ENCODE measurements at regions not wholly inside any gene's neighbourhood (a gene's known extent, or its start where the extent isn't known, plus 50 kb on each side); places are given as distances from the start of the nearest gene placed in this dataset.

DNA sequence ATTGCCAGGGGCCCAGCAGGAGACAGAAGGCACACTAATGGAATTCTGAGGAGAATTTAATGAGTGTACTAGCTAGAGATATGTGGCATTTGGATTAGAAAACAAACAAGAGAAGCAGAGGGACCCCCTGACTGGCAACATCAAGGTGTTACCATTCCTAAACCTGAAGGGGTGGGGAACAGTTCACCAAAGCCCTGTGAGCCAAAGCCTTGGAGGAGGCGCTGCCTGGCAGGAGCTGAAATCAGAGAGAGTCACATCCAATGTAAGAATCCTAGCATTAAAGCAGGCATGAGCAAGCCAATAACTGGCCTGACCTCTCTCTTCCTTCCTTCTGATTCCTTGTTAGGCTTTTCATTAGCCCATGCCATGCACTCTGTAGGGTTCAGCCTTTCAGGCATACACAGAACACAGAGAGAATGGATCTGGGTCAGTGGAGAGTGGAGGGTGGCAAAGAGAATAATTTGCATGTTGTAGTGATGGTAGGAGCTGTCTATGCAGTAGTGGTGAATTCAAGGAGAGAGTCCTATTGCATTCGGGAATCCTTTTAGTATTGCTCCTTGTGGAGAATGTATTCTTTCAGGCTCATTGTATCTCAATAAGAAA is 367.2 kb upstream of the MAN1A1 start:
- Mint-ChIP-seq H3K27ac (no peak overlapping the region), H3K4me3 (no peak overlapping the region), H3K4me1 (ENCODE audit: low read depth) (no peaks in the 10 kb centered on the region), H3K9me3 (no peaks in the 10 kb centered on the region), H3K36me3 (ENCODE audit: low read depth) (no peaks in the 10 kb centered on the region), H3K27me3 (no peaks in the 10 kb centered on the region)
- ATAC-seq, result no peak
- POLR2A ChIA-PET, result no interaction called here
- DNase-seq, result no peak
- CTCF ChIA-PET, result no interaction called here
- TF ChIP-seq, protein P1, sequence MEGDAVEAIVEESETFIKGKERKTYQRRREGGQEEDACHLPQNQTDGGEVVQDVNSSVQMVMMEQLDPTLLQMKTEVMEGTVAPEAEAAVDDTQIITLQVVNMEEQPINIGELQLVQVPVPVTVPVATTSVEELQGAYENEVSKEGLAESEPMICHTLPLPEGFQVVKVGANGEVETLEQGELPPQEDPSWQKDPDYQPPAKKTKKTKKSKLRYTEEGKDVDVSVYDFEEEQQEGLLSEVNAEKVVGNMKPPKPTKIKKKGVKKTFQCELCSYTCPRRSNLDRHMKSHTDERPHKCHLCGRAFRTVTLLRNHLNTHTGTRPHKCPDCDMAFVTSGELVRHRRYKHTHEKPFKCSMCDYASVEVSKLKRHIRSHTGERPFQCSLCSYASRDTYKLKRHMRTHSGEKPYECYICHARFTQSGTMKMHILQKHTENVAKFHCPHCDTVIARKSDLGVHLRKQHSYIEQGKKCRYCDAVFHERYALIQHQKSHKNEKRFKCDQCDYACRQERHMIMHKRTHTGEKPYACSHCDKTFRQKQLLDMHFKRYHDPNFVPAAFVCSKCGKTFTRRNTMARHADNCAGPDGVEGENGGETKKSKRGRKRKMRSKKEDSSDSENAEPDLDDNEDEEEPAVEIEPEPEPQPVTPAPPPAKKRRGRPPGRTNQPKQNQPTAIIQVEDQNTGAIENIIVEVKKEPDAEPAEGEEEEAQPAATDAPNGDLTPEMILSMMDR (IDR thresholded peaks at IDR 0.05), result no peak
- intact Hi-C loops (cut with micrococcal nuclease), result no loop called here

DNA sequence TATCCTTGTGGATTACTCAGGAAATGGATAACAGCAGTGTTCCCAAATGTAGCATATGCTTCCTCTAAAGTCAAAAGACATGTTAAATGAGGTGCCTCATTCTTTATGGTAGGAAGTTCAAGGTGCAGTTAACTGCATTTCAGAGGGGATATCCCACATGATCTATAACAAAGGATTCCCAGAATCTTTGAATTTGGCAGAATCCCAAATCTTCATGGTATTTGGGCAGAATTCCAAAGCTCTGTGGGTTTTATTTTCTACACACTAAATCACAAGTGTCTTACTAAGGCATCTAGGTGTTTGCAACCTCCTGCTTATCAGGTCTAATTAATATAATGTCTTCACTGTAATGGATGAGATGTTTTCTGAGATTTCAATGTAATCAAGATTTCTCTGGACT is 364.3 kb upstream of the MAN1A1 start:
- no peaks in the 10 kb centered on the region for H3K36me3 Mint-ChIP-seq (ENCODE audit: low read depth)
- ChIA-PET CTCF (no interaction called here), POLR2A (no interaction called here)
- TF ChIP-seq, protein P1 (IDR thresholded peaks at IDR 0.05), result no peak
- no peaks in the 10 kb centered on the region for H3K27me3 Mint-ChIP-seq
- H3K4me1 Mint-ChIP-seq (ENCODE audit: low read depth), result no peaks in the 10 kb centered on the region
- intact Hi-C loops (cut with micrococcal nuclease), result no loop called here
- H3K9me3 Mint-ChIP-seq, result no peaks in the 10 kb centered on the region
- DNase-seq, result no peak
- H3K27ac Mint-ChIP-seq, result no peak overlapping the region
- no peak for ATAC-seq
- H3K4me3 Mint-ChIP-seq, result no peak overlapping the region

DNA sequence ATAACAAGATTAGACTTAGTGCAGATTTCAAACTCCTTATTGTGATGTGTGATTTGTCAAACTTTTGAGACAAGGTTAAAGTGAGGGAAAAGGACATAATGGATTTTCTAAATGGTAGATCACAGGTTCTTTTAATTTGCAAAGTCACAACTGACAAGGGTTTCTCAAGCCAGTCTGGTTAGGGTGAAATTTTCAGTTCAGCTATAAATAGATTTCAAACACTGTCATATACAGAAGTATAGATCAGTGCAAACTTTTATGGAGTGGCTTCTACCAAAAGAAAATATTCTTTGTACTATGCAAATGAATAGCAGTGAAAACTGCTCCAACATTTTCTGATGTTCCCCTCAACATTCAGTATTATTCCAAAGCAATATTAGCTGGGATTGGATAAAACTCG is 337.1 kb upstream of the MAN1A1 start:
- TF ChIP-seq, protein P1 (IDR thresholded peaks at IDR 0.05), result no peak
- Mint-ChIP-seq H3K4me3 (no peak overlapping the region), H3K27me3 (no peaks in the 10 kb centered on the region), H3K27ac (no peak overlapping the region), H3K36me3 (ENCODE audit: low read depth) (no peaks in the 10 kb centered on the region), H3K9me3 (peaks cover 2% of the 10 kb centered on the region), H3K4me1 (ENCODE audit: low read depth) (no peaks in the 10 kb centered on the region)
- no peak for DNase-seq
- CTCF ChIA-PET, result no interaction called here
- POLR2A ChIA-PET, result no interaction called here
- intact Hi-C loops (cut with micrococcal nuclease), result no loop called here
- ATAC-seq, result no peak

DNA sequence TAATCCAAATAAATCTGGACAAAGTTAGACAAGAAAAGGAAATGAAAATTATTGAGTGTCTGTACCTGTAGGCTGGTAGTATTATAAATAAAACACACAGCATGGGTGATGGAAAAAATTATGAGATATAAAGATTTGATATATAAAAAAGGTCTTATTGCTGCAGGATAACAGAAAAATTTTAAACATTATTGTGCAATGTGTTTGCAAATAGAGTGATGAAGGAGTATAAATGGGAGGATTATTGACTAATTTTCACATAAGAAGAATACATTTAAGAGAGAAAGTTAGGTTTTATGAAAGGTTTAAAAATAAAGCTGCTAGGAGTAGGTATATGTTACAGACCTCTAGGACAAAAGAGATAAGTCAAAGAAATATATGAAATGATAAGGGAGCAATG is 336.7 kb upstream of the MAN1A1 start:
- POLR2A ChIA-PET, result no interaction called here
- Mint-ChIP-seq H3K9me3 (peaks cover 2% of the 10 kb centered on the region), H3K27me3 (no peaks in the 10 kb centered on the region), H3K4me1 (ENCODE audit: low read depth) (no peaks in the 10 kb centered on the region), H3K36me3 (ENCODE audit: low read depth) (no peaks in the 10 kb centered on the region), H3K4me3 (no peak overlapping the region), H3K27ac (no peak overlapping the region)
- intact Hi-C loops (cut with micrococcal nuclease), result no loop called here
- ATAC-seq, result no peak
- CTCF ChIA-PET, result no interaction called here
- DNase-seq, result no peak
- TF ChIP-seq, protein P1 (IDR thresholded peaks at IDR 0.05), result no peak

DNA sequence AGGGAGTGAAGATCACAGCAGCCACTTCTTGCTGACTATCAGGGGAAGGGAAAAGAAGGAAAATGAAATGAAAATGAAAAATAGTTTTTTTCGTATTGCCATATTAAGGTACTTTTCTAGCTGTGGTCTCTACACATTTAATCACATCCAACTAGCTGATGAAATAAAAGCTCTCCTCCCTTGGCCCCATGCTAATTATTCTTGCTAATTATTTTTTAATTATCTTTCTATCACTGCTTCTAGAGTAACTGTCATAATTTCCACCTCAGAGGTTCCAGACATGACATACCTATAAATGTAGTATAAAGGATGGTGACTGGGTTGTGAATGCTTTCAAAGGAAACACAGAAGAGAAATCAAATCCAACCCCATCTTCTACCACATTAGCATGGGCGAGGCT is 334.1 kb upstream of the MAN1A1 start:
- H3K9me3 Mint-ChIP-seq, result no peaks in the 10 kb centered on the region
- TF ChIP-seq, protein P1 (IDR thresholded peaks at IDR 0.05), result no peak
- POLR2A ChIA-PET, result no interaction called here
- no peaks in the 10 kb centered on the region for H3K4me1 Mint-ChIP-seq (ENCODE audit: low read depth)
- H3K36me3 Mint-ChIP-seq (ENCODE audit: low read depth), result no peaks in the 10 kb centered on the region
- no peak overlapping the region for H3K4me3 Mint-ChIP-seq
- DNase-seq (no peak), ATAC-seq (no peak)
- H3K27ac Mint-ChIP-seq, result no peak overlapping the region
- intact Hi-C loops (cut with micrococcal nuclease), result no loop called here
- CTCF ChIA-PET, result no interaction called here
- H3K27me3 Mint-ChIP-seq, result no peaks in the 10 kb centered on the region

Measured in activated CD8-positive, alpha-beta T cell treated with anti-CD3 and anti-CD28 coated beads for 36 hours (primary cell).